Esophagus muscularis mucosa (tissue), 3 donors: ENCODE measurements at regions not wholly inside any gene's neighbourhood (a gene's known extent, or its start where the extent isn't known, plus 50 kb on each side); places are given as distances from the start of the nearest gene placed in this dataset.

Experiments
- POLR2AphosphoS5 ChIP-seq, 2 donors: sonication (generic); formaldehyde crosslinking; IDR thresholded peaks; one replicate each; pipeline ENCODE4 v1.6.1; 2017; ENCODE audit warnings: antibody characterized with exemption in 2 of 2
- TF ChIP-seq, protein P1 (sequence below), 3 experiments: fragments of 200-600 bp in 2 of 3; fragments of 450-650 bp in 1 of 3; sonication (generic) in 2 of 3; IDR thresholded peaks; one replicate each; pipeline ENCODE4 v1.5.1; 2017 to 2019; ENCODE audit warnings: antibody characterized with exemption in 3 of 3, mild to moderate bottlenecking in 2 of 3, moderate library complexity in 1 of 3

DNA sequence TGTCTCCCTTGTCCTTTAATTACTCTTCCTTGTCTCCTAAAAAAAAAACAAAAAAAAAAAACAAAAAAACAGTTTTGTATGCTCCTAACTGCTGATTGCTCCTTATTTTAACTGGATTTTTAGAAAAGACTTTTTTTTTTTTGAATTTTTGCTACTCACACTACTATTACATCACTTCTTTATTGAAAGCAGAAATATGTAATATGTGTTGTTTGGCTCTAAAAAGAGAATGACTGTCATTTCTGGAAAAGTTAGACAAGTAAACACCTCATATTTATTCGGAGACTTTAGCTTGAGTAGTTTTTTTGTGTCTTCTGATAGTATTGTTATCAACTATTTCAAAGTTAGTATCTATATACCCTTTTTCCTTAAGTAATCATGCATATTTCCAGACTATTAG lies 855.0 kb downstream of the USP25 start:
- TF ChIP-seq, protein P1, sequence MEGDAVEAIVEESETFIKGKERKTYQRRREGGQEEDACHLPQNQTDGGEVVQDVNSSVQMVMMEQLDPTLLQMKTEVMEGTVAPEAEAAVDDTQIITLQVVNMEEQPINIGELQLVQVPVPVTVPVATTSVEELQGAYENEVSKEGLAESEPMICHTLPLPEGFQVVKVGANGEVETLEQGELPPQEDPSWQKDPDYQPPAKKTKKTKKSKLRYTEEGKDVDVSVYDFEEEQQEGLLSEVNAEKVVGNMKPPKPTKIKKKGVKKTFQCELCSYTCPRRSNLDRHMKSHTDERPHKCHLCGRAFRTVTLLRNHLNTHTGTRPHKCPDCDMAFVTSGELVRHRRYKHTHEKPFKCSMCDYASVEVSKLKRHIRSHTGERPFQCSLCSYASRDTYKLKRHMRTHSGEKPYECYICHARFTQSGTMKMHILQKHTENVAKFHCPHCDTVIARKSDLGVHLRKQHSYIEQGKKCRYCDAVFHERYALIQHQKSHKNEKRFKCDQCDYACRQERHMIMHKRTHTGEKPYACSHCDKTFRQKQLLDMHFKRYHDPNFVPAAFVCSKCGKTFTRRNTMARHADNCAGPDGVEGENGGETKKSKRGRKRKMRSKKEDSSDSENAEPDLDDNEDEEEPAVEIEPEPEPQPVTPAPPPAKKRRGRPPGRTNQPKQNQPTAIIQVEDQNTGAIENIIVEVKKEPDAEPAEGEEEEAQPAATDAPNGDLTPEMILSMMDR (IDR thresholded peaks at IDR 0.05) = no peak
- TF ChIP-seq POLR2AphosphoS5 (IDR thresholded peaks at IDR 0.05) = no peak
